ENCODE measurements at regions not wholly inside any gene's neighbourhood (a gene's known extent, or its start where the extent isn't known, plus 50 kb on each side); places are given as distances from the start of the nearest gene placed in this dataset.

GRCh38 chr17:72411124-72411563 lies 290.3 kb downstream of the SOX9 start:
- no peak overlapping the region for H3K4me3 ChIP-seq (ENCODE audit: low read depth, low read length, poor library complexity, severe bottlenecking)
- no TSS peak for BruUV-seq (replicated peaks)
- TF ChIP-seq CTCF (conservative IDR thresholded peaks at IDR 0.05; ENCODE audit: low read depth, low read length) (no peak), EZH2 (IDR thresholded peaks at IDR 0.05; ENCODE audit: borderline replicate concordance, low read depth, low read length, poor library complexity, severe bottlenecking) (no peak)
- intact Hi-C loops (cut with micrococcal nuclease; ENCODE audit: unreplicated experiment), result no loop called here
- CTCF ChIA-PET, result no interaction called here
- DNase-seq (ENCODE audit: low spot score), result no peak
- POLR2A ChIA-PET (ENCODE audit: low non-redundant PET), result no interaction called here
- peaks cover 76% of the 10 kb centered on the region for H3K4me1 ChIP-seq (ENCODE audit: insufficient read depth, low read length, poor library complexity, severe bottlenecking)
- no peaks in the 10 kb centered on the region for H3K36me3 ChIP-seq (ENCODE audit: insufficient read depth, low read length, poor library complexity, severe bottlenecking)
- H3K9me3 ChIP-seq (ENCODE audit: low read depth, low read length, poor library complexity, severe bottlenecking), result no peaks in the 10 kb centered on the region
- no peaks in the 10 kb centered on the region for H3K27me3 ChIP-seq (replicated peaks; ENCODE audit: insufficient read depth, low read depth, low read length, poor library complexity)
- H3K27ac ChIP-seq (ENCODE audit: low read depth, low read length, poor library complexity, severe bottlenecking), result peak overlapping the region; percentile 25

- intact Hi-C loops (cut with micrococcal nuclease; ENCODE audit: unreplicated experiment), result no loop called here
- H3K4me3 ChIP-seq (ENCODE audit: low read depth, low read length, poor library complexity, severe bottlenecking), result no peak overlapping the region
- H3K36me3 ChIP-seq (ENCODE audit: insufficient read depth, low read length, poor library complexity, severe bottlenecking), result no peaks in the 10 kb centered on the region
- DNase-seq (ENCODE audit: low spot score), result no peak
- TF ChIP-seq CTCF (conservative IDR thresholded peaks at IDR 0.05; ENCODE audit: low read depth, low read length), result no peak
- no peak for TF ChIP-seq EZH2 (IDR thresholded peaks at IDR 0.05; ENCODE audit: borderline replicate concordance, low read depth, low read length, poor library complexity, severe bottlenecking)
- no peaks in the 10 kb centered on the region for H3K27me3 ChIP-seq (replicated peaks; ENCODE audit: insufficient read depth, low read depth, low read length, poor library complexity)
- peaks cover 9% of the 10 kb centered on the region for H3K9me3 ChIP-seq (ENCODE audit: low read depth, low read length, poor library complexity, severe bottlenecking)
- CTCF ChIA-PET, result no interaction called here
- peaks cover 71% of the 10 kb centered on the region for H3K4me1 ChIP-seq (ENCODE audit: insufficient read depth, low read length, poor library complexity, severe bottlenecking)
- no TSS peak for BruUV-seq (replicated peaks)
- H3K27ac ChIP-seq (ENCODE audit: low read depth, low read length, poor library complexity, severe bottlenecking), result no peak overlapping the region
- POLR2A ChIA-PET (ENCODE audit: low non-redundant PET), result no interaction called here
These were observed 291.8 kb downstream of the SOX9 start for GRCh38 chr17:72412650-72413076.

- no peak for DNase-seq (ENCODE audit: low spot score)
- no TSS peak for BruUV-seq (replicated peaks)
- intact Hi-C loops (cut with micrococcal nuclease; ENCODE audit: unreplicated experiment), result no loop called here
- no peak for TF ChIP-seq EZH2 (IDR thresholded peaks at IDR 0.05; ENCODE audit: borderline replicate concordance, low read depth, low read length, poor library complexity, severe bottlenecking)
- no peak for TF ChIP-seq CTCF (conservative IDR thresholded peaks at IDR 0.05; ENCODE audit: low read depth, low read length)
- H3K4me1 ChIP-seq (ENCODE audit: insufficient read depth, low read length, poor library complexity, severe bottlenecking), result peaks cover 64% of the 10 kb centered on the region
- peak overlapping the region; percentile 26 for H3K27ac ChIP-seq (ENCODE audit: low read depth, low read length, poor library complexity, severe bottlenecking)
- H3K27me3 ChIP-seq (replicated peaks; ENCODE audit: insufficient read depth, low read depth, low read length, poor library complexity), result no peaks in the 10 kb centered on the region
- H3K9me3 ChIP-seq (ENCODE audit: low read depth, low read length, poor library complexity, severe bottlenecking), result peaks cover 16% of the 10 kb centered on the region
- no peaks in the 10 kb centered on the region for H3K36me3 ChIP-seq (ENCODE audit: insufficient read depth, low read length, poor library complexity, severe bottlenecking)
- ChIA-PET POLR2A (ENCODE audit: low non-redundant PET) (no interaction called here), CTCF (interaction anchor here (0.6 kb wide), 1 partner anchor 17 kb away, joined by 3 read pairs; no protein-coding TSS in a partner anchor)
- no peak overlapping the region for H3K4me3 ChIP-seq (ENCODE audit: low read depth, low read length, poor library complexity, severe bottlenecking)
These were observed 292.5 kb downstream of the SOX9 start for GRCh38 chr17:72413077-72414031.

Measured in A673 (cell line).